Psoas muscle (tissue), 7 donors: ENCODE measurements at regions not wholly inside any gene's neighbourhood (a gene's known extent, or its start where the extent isn't known, plus 50 kb on each side); places are given as distances from the start of the nearest gene placed in this dataset.

Experiments
- ATAC-seq, 4 donors: fragments of 200-7000 bp; cut with Tn5 transposase; one replicate each; pipeline ENCODE4 v1.9.1; 2020; ENCODE audit warnings: moderate library complexity in 3 of 4, mild to moderate bottlenecking in 2 of 4
- DNase-seq, 2 donors: peaks; one replicate each; pipeline ENCODE4 v3.0.0-alpha.2; 2020
- H3K27ac ChIP-seq: fragments of 200-600 bp; one replicate; pipeline ENCODE4 v1.8.0; 2022
- H3K27me3 ChIP-seq, 3 donors: fragments of 200-600 bp in 1 of 3; one replicate each; pipeline versions ENCODE4 v1.6.1 to v1.8.0; 2013 to 2022; ENCODE audit warnings: low read length in 2 of 3, mild to moderate bottlenecking in 2 of 3, moderate library complexity in 1 of 3; ENCODE audit not compliant: insufficient read depth in 3 of 3
- H3K36me3 ChIP-seq, 2 donors: fragments of 200-600 bp in 1 of 2; one replicate each; pipeline versions ENCODE4 v1.6.1 to v1.8.0; 2013 to 2022; ENCODE audit warnings: low read depth in 1 of 2, mild to moderate bottlenecking in 1 of 2, moderate library complexity in 1 of 2; ENCODE audit not compliant: insufficient read depth in 1 of 2
- H3K4me1 ChIP-seq: fragments of 200-600 bp; one replicate; pipeline ENCODE4 v1.8.0; 2022
- H3K4me3 ChIP-seq: fragments of 200-600 bp; one replicate; pipeline ENCODE4 v1.8.0; 2022; ENCODE audit warnings: mild to moderate bottlenecking
- H3K9me3 ChIP-seq: fragments of 200-600 bp; one replicate; pipeline ENCODE4 v1.8.0; 2022
- CTCF ChIP-seq: fragments of 200-600 bp; IDR thresholded peaks from one replicate; pipeline ENCODE4 v1.8.0; 2022; ENCODE audit warnings: antibody characterized with exemption
- WGBS, 3 donors: extraction: QIAGEN DNeasy Blood & Tissue Kit; methylation state at CpG; one replicate each; pipeline versions ENCODE4 v1.1.6 to v1.1.7; 2013; 5-methylcytosine and 5-hydroxymethylcytosine counted together
- intact Hi-C, 2 donors: fragments of 100-400 bp; cut with DNase I; formaldehyde crosslinking; loops; one replicate each; pipeline versions ENCODE4 v1.11.0 to v1.14.2; 2022
- donor health status: healthy with polysubstance abuse.
- donor health status: DM: no; HTN: no; CAD: no; lungs with moderate emphysema.
- donor health status: Bipolar disorder and iron deficiency.
- donor health status: healthy.
- donor health status: DM: yes; HTN: yes; CAD: no.
- donor health status: DM: no; HTN: no; CAD: no.
- donor health status: DM: yes; HTN: yes; CAD: no.

DNA sequence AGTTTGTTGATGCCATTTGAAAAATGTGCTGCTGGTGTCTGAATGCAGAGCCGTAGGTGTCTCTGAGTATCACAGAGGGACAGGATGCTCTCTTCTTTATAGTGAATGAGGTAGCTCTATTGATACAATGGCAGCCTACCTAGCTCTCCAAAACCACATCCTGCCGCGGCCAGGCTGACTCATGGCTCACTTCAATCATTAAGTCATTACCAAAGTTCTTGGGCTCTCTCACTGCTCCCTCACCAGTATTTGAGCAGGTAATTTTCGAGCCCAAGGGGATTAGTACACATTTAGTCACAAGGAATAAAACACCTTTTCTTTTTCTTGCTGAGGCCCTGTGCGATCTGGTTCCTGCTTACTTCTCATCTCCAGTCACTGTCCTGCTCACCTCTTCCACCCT is 509.0 kb upstream of the LARGE1 start:
- H3K27me3 ChIP-seq = no peaks in the 10 kb centered on the region
- H3K9me3 ChIP-seq = no peaks in the 10 kb centered on the region
- intact Hi-C loops = no loop called here
- DNase-seq = no peak
- H3K4me3 ChIP-seq = no peak overlapping the region
- 82 to 88% (median 87%) methylated on average over 5 of the region's 5 CpGs for WGBS, 3 donors
- no peak for ATAC-seq
- H3K27ac ChIP-seq = no peak overlapping the region
- H3K4me1 ChIP-seq = no peaks in the 10 kb centered on the region
- no peak for TF ChIP-seq CTCF
- H3K36me3 ChIP-seq = no peaks in the 10 kb centered on the region

GRCh38 chr22:34430386-34430785 is 510.1 kb upstream of the LARGE1 start:
- Histone ChIP-seq H3K9me3 (no peaks in the 10 kb centered on the region), H3K27me3 (peaks cover 0 to 2% (median 0%) of the 10 kb centered on the region in 3 donors), H3K36me3 (no peaks in the 10 kb centered on the region), H3K4me3 (no peak overlapping the region), H3K4me1 (no peaks in the 10 kb centered on the region), H3K27ac (no peak overlapping the region)
- ATAC-seq = no peak
- WGBS, 3 donors = 68 to 74% (median 69%) methylated on average over 2 of the region's 2 CpGs
- no peak for DNase-seq
- intact Hi-C loops = no loop called here
- TF ChIP-seq CTCF = no peak

DNA sequence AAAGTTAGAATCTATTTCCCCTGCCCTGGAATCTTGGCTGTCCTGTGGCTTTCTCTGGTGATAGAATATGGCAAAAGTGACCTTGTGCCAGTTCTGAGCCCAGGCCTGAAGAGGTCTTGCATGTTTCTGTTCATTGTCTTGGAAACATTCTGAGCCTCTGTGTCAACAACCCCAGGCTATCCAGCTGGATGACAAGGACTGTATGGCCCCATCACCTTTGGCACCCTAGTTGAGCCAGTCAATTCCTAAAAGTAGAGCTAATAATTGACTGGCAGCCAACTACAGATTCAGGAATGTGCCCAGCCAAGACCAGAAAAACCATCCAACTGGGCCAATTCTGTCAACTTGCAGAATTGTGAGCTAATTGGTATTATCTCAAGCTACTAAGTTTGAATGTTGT is 514.1 kb upstream of the LARGE1 start:
- Histone ChIP-seq H3K27ac (no peak overlapping the region), H3K9me3 (no peaks in the 10 kb centered on the region), H3K4me1 (no peaks in the 10 kb centered on the region), H3K27me3 (peaks cover 0 to 5% (median 1%) of the 10 kb centered on the region in 3 donors), H3K36me3 (no peaks in the 10 kb centered on the region), H3K4me3 (no peak overlapping the region)
- DNase-seq (no peak), ATAC-seq (no peak)
- no peak for TF ChIP-seq CTCF
- intact Hi-C loops = no loop called here

- intact Hi-C loops = no loop called here
- H3K9me3 ChIP-seq = no peaks in the 10 kb centered on the region
- ATAC-seq (no peak), DNase-seq (no peak)
- WGBS, 3 donors = 20 to 23% (median 21%) methylated on average over 1 of the region's 1 CpG
- H3K4me3 ChIP-seq = no peak overlapping the region
- H3K4me1 ChIP-seq = no peaks in the 10 kb centered on the region
- H3K27ac ChIP-seq = no peak overlapping the region
- peaks cover 0 to 5% (median 1%) of the 10 kb centered on the region in 3 donors for H3K27me3 ChIP-seq
- no peak for TF ChIP-seq CTCF
- no peaks in the 10 kb centered on the region for H3K36me3 ChIP-seq
These were observed 516.9 kb upstream of the LARGE1 start for GRCh38 chr22:34437140-34437539.

DNA sequence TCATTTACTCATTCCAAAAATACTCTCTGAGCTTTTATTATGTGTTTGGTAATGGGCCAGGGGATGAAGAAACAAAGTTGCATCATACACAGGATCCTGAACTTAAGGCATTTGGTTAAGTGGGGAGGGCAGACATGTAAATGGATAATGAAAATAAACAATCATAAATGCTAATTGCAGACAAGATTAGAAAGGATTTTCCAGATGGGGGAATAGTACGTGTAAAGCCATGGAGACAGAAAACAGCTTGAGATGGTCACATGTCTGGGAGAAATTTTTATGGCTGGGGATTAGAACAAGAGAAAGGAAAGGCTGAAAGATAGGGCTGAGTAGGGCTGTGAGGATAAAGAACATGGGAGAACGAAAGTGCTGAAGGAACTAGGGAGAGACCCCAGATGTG is 534.3 kb upstream of the LARGE1 start:
- H3K27ac ChIP-seq = no peak overlapping the region
- intact Hi-C loops = no loop called here
- H3K36me3 ChIP-seq = no peaks in the 10 kb centered on the region
- no peak for ATAC-seq
- no peak for DNase-seq
- no peak overlapping the region for H3K4me3 ChIP-seq
- H3K9me3 ChIP-seq = no peaks in the 10 kb centered on the region
- TF ChIP-seq CTCF = no peak
- whole genome bisulfite sequencing, 3 donors = 35 to 44% (median 43%) methylated on average over 2 of the region's 2 CpGs
- H3K27me3 ChIP-seq = no peaks in the 10 kb centered on the region
- H3K4me1 ChIP-seq = no peaks in the 10 kb centered on the region
